ENCODE measurements at regions not wholly inside any gene's neighbourhood (a gene's known extent, or its start where the extent isn't known, plus 50 kb on each side); places are given as distances from the start of the nearest gene placed in this dataset.
A peak's percentile ranks its signal among the peaks of the same experiment; 100 is the strongest.
"Not testable (repeated sequence)": the region's sequence is repeated elsewhere in the genome, so short reads cannot be mapped to it uniquely, and the experiment has no call there.

GRCh38 chr14:53620317-53620716 lies 336.3 kb downstream of the BMP4 start:
- WGBS (ENCODE audit: extremely low coverage, insufficient coverage, insufficient read length), result no CpG with 5 or more reads among the region's 2 CpGs
- no peak overlapping the region for H4K91ac ChIP-seq (ENCODE audit: low read depth, low read length)

GRCh38 chr14:53619691-53620231 lies 336.9 kb downstream of the BMP4 start:
- no peaks in the 10 kb centered on the region for H3K79me2 ChIP-seq (ENCODE audit: control insufficient read depth, insufficient read depth, low read length, poor library complexity)
- H3K9me3 ChIP-seq (ENCODE audit: insufficient read depth, low read depth, low read length), result no peaks in the 10 kb centered on the region
- H3K27me3 ChIP-seq (ENCODE audit: insufficient read depth, low read length), result no peaks in the 10 kb centered on the region
- H4K8ac ChIP-seq (ENCODE audit: low read depth, low read length), result no peak overlapping the region
- no peak overlapping the region for H3K14ac ChIP-seq (ENCODE audit: low read length)
- H3K9ac ChIP-seq (ENCODE audit: low read length), result no peak overlapping the region
- H4K12ac ChIP-seq (ENCODE audit: low read depth, low read length), result no peak overlapping the region
- H2AFZ ChIP-seq (ENCODE audit: insufficient read depth, low read length, poor library complexity), result no peak overlapping the region
- H2BK120ac ChIP-seq (ENCODE audit: insufficient read depth, low read length, poor library complexity), result no peak overlapping the region
- H3K18ac ChIP-seq (ENCODE audit: low read length), result no peak overlapping the region
- H2AK5ac ChIP-seq (ENCODE audit: low read length), result no peak overlapping the region
- H3K36me3 ChIP-seq (ENCODE audit: control insufficient read depth in 1 of 2, insufficient read depth in 2 of 2, low read length in 2 of 2), result no peaks in the 10 kb centered on the region
- H3K4me3 ChIP-seq (ENCODE audit: low read depth, low read length), result no peak overlapping the region
- no peak overlapping the region for H3K4ac ChIP-seq (ENCODE audit: low read depth, low read length)
- peak; percentile 12 to 74 for DNase-seq
- H2BK12ac ChIP-seq (ENCODE audit: low read length), result no peak overlapping the region
- peak overlapping the region; percentile 6 for H3K4me2 ChIP-seq (ENCODE audit: low read length)
- no peak overlapping the region for H3K23ac ChIP-seq (ENCODE audit: low read length)
- no peak overlapping the region for H3K27ac ChIP-seq (ENCODE audit: low read depth, low read length)
- no peaks in the 10 kb centered on the region for H3K79me1 ChIP-seq (ENCODE audit: low read length)
- no CpG with 5 or more reads among the region's 3 CpGs for whole genome bisulfite sequencing (ENCODE audit: extremely low coverage, insufficient coverage, insufficient read length)
- no peak overlapping the region for H2BK5ac ChIP-seq (ENCODE audit: low read depth, low read length, poor library complexity)
- peaks cover 0 to 2% of the 10 kb centered on the region in 2 experiments for H3K4me1 ChIP-seq (ENCODE audit: control insufficient read depth in 1 of 2, insufficient read depth in 2 of 2, low read length in 2 of 2)
- no peak overlapping the region for H4K91ac ChIP-seq (ENCODE audit: low read depth, low read length)

More at GRCh38 chr14:53620317-53620716, 336.3 kb downstream of the BMP4 start:
- Histone ChIP-seq H3K27me3 (ENCODE audit: insufficient read depth, low read length) (no peaks in the 10 kb centered on the region), H3K4me3 (ENCODE audit: low read depth, low read length) (no peak overlapping the region), H3K4me1 (ENCODE audit: control insufficient read depth in 1 of 2, insufficient read depth in 2 of 2, low read length in 2 of 2) (peaks cover 0 to 2% of the 10 kb centered on the region in 2 experiments), H3K9ac (ENCODE audit: low read length) (no peak overlapping the region), H3K79me2 (ENCODE audit: control insufficient read depth, insufficient read depth, low read length, poor library complexity) (no peaks in the 10 kb centered on the region), H3K14ac (ENCODE audit: low read length) (no peak overlapping the region), H3K23ac (ENCODE audit: low read length) (no peak overlapping the region), H2AFZ (ENCODE audit: insufficient read depth, low read length, poor library complexity) (no peak overlapping the region), H2BK120ac (ENCODE audit: insufficient read depth, low read length, poor library complexity) (no peak overlapping the region), H3K9me3 (ENCODE audit: insufficient read depth, low read depth, low read length) (no peaks in the 10 kb centered on the region), H3K79me1 (ENCODE audit: low read length) (no peaks in the 10 kb centered on the region), H4K8ac (ENCODE audit: low read depth, low read length) (no peak overlapping the region), H3K4me2 (ENCODE audit: low read length) (no peak overlapping the region), H2BK12ac (ENCODE audit: low read length) (no peak overlapping the region), H4K12ac (ENCODE audit: low read depth, low read length) (no peak overlapping the region), H3K4ac (ENCODE audit: low read depth, low read length) (no peak overlapping the region), H2BK5ac (ENCODE audit: low read depth, low read length, poor library complexity) (no peak overlapping the region), H3K27ac (ENCODE audit: low read depth, low read length) (no peak overlapping the region), H3K18ac (ENCODE audit: low read length) (no peak overlapping the region), H3K36me3 (ENCODE audit: control insufficient read depth in 1 of 2, insufficient read depth in 2 of 2, low read length in 2 of 2) (no peaks in the 10 kb centered on the region), H2AK5ac (ENCODE audit: low read length) (no peak overlapping the region)
- peak in 1 of 2 donors; percentile 24 for DNase-seq

- not testable (repeated sequence) for H4K8ac ChIP-seq (ENCODE audit: low read depth, low read length); H3K23ac ChIP-seq (ENCODE audit: low read length); H3K4ac ChIP-seq (ENCODE audit: low read depth, low read length)
Measured at GRCh38 chr14:53616536-53616935, 340.1 kb downstream of the BMP4 start.

GRCh38 chr14:53615252-53615651 lies 341.4 kb downstream of the BMP4 start:
- H3K4me1 ChIP-seq (ENCODE audit: control insufficient read depth in 1 of 2, insufficient read depth in 2 of 2, low read length in 2 of 2), result peaks cover 0 to 2% of the 10 kb centered on the region in 2 experiments
- no peak overlapping the region for H2BK12ac ChIP-seq (ENCODE audit: low read length)
- no peak overlapping the region for H2BK5ac ChIP-seq (ENCODE audit: low read depth, low read length, poor library complexity)
- H3K23ac ChIP-seq (ENCODE audit: low read length), result no peak overlapping the region
- no peak overlapping the region for H3K27ac ChIP-seq (ENCODE audit: low read depth, low read length)
- no peaks in the 10 kb centered on the region for H3K9me3 ChIP-seq (ENCODE audit: insufficient read depth, low read depth, low read length)
- DNase-seq, result no peak
- H3K9ac ChIP-seq (ENCODE audit: low read length), result no peak overlapping the region
- no peak overlapping the region for H2AK5ac ChIP-seq (ENCODE audit: low read length)
- H3K4me2 ChIP-seq (ENCODE audit: low read length), result no peak overlapping the region
- WGBS (ENCODE audit: extremely low coverage, insufficient coverage, insufficient read length), result no CpG with 5 or more reads among the region's 3 CpGs
- no peak overlapping the region for H3K4ac ChIP-seq (ENCODE audit: low read depth, low read length)
- H3K79me2 ChIP-seq (ENCODE audit: control insufficient read depth, insufficient read depth, low read length, poor library complexity), result no peaks in the 10 kb centered on the region
- H3K36me3 ChIP-seq (ENCODE audit: control insufficient read depth in 1 of 2, insufficient read depth in 2 of 2, low read length in 2 of 2), result no peaks in the 10 kb centered on the region
- H4K12ac ChIP-seq (ENCODE audit: low read depth, low read length), result no peak overlapping the region
- H3K4me3 ChIP-seq (ENCODE audit: low read depth, low read length), result no peak overlapping the region
- no peak overlapping the region for H3K18ac ChIP-seq (ENCODE audit: low read length)
- H4K8ac ChIP-seq (ENCODE audit: low read depth, low read length), result no peak overlapping the region
- H3K79me1 ChIP-seq (ENCODE audit: low read length), result no peaks in the 10 kb centered on the region
- no peak overlapping the region for H3K14ac ChIP-seq (ENCODE audit: low read length)
- no peaks in the 10 kb centered on the region for H3K27me3 ChIP-seq (ENCODE audit: insufficient read depth, low read length)
- no peak overlapping the region for H2BK120ac ChIP-seq (ENCODE audit: insufficient read depth, low read length, poor library complexity)
- no peak overlapping the region for H4K91ac ChIP-seq (ENCODE audit: low read depth, low read length)
- no peak overlapping the region for H2AFZ ChIP-seq (ENCODE audit: insufficient read depth, low read length, poor library complexity)

More at GRCh38 chr14:53616536-53616935, 340.1 kb downstream of the BMP4 start:
- not testable (repeated sequence) for H3K36me3 ChIP-seq (ENCODE audit: control insufficient read depth in 1 of 2, insufficient read depth in 2 of 2, low read length in 2 of 2); H3K4me2 ChIP-seq (ENCODE audit: low read length); H3K9ac ChIP-seq (ENCODE audit: low read length); H3K4me3 ChIP-seq (ENCODE audit: low read depth, low read length); H3K79me2 ChIP-seq (ENCODE audit: control insufficient read depth, insufficient read depth, low read length, poor library complexity); H2AFZ ChIP-seq (ENCODE audit: insufficient read depth, low read length, poor library complexity); DNase-seq; H4K91ac ChIP-seq (ENCODE audit: low read depth, low read length); H2BK5ac ChIP-seq (ENCODE audit: low read depth, low read length, poor library complexity); H3K79me1 ChIP-seq (ENCODE audit: low read length); H3K14ac ChIP-seq (ENCODE audit: low read length); H2BK12ac ChIP-seq (ENCODE audit: low read length); H3K9me3 ChIP-seq (ENCODE audit: insufficient read depth, low read depth, low read length); H3K27ac ChIP-seq (ENCODE audit: low read depth, low read length); H4K12ac ChIP-seq (ENCODE audit: low read depth, low read length); H3K27me3 ChIP-seq (ENCODE audit: insufficient read depth, low read length); H3K18ac ChIP-seq (ENCODE audit: low read length); H3K4me1 ChIP-seq (ENCODE audit: control insufficient read depth in 1 of 2, insufficient read depth in 2 of 2, low read length in 2 of 2); H2AK5ac ChIP-seq (ENCODE audit: low read length); H2BK120ac ChIP-seq (ENCODE audit: insufficient read depth, low read length, poor library complexity)
- no CpG with 5 or more reads among the region's 2 CpGs for whole genome bisulfite sequencing (ENCODE audit: extremely low coverage, insufficient coverage, insufficient read length)
